Breast epithelium (tissue), 4 donors: ENCODE measurements at regions not wholly inside any gene's neighbourhood (a gene's known extent, or its start where the extent isn't known, plus 50 kb on each side); places are given as distances from the start of the nearest gene placed in this dataset.
A peak's percentile ranks its signal among the peaks of the same experiment; 100 is the strongest.

ENCODE experiments used
- DNase-seq, 2 donors: peaks; one replicate each; pipeline ENCODE4 v3.0.0-alpha.2; 2019; ENCODE audit warnings: low spot score in 2 of 2
- H3K27ac ChIP-seq, 2 donors: fragments of 200-600 bp; sonication (generic) in 1 of 2; one replicate each; pipeline ENCODE4 v1.5.1; 2016 to 2019; ENCODE audit warnings: mild to moderate bottlenecking in 1 of 2
- H3K27me3 ChIP-seq, 2 donors: fragments of 200-600 bp; sonication (generic) in 1 of 2; one replicate each; pipeline versions ENCODE4 v1.5.1 to v1.6.0; 2017 to 2019; ENCODE audit warnings: control low read depth in 1 of 2, mild to moderate bottlenecking in 1 of 2
- H3K36me3 ChIP-seq: fragments of 200-600 bp; one replicate; pipeline ENCODE4 v1.5.1; 2019
- H3K4me1 ChIP-seq, 2 donors: fragments of 200-600 bp; sonication (generic); one replicate each; pipeline ENCODE4 v1.5.1; 2016 to 2019; ENCODE audit warnings: control low read depth in 1 of 2
- H3K4me3 ChIP-seq, 3 donors: fragments of 200-600 bp; sonication (generic); 1 replicate in 2 of 3; 2 replicates in 1 of 3; pipeline ENCODE4 v1.5.1; 2016 to 2019; ENCODE audit warnings: mild to moderate bottlenecking in 3 of 3, moderate library complexity in 2 of 3
- H3K9me3 ChIP-seq, 2 donors: fragments of 200-600 bp; sonication (generic) in 1 of 2; one replicate each; pipeline ENCODE4 v1.5.1; 2016 to 2019; ENCODE audit warnings: control low read depth in 1 of 2
- CTCF ChIP-seq, 3 donors: fragments of 450-650 bp; IDR thresholded peaks; one replicate each; pipeline ENCODE4 v1.5.1; 2016 to 2017; ENCODE audit warnings: antibody characterized with exemption in 3 of 3, mild to moderate bottlenecking in 3 of 3, moderate library complexity in 3 of 3
- POLR2A ChIP-seq: fragments of 450-650 bp; IDR thresholded peaks from one replicate; pipeline ENCODE4 v1.6.1; 2016; ENCODE audit warnings: antibody characterized with exemption, mild to moderate bottlenecking, moderate library complexity
- POLR2AphosphoS5 ChIP-seq, 3 donors: sonication (generic); formaldehyde crosslinking; IDR thresholded peaks; one replicate each; pipeline ENCODE4 v1.6.1; 2017; ENCODE audit warnings: antibody characterized with exemption in 3 of 3
- intact Hi-C: fragments of 100-400 bp; cut with DNase I; formaldehyde crosslinking; loops from one replicate; pipeline ENCODE4 v1.15.1; 2023; ENCODE audit warnings: low total_unique reads

GRCh38 chr5:74243634-74244033, 396.9 kb downstream of the ENC1 start:
- Histone ChIP-seq H3K36me3 (no peaks in the 10 kb centered on the region), H3K4me1 (peaks cover 0 to 4% of the 10 kb centered on the region in 2 donors), H3K4me3 (no peak overlapping the region), H3K9me3 (no peaks in the 10 kb centered on the region), H3K27me3 (no peaks in the 10 kb centered on the region), H3K27ac (no peak overlapping the region)
- DNase-seq: no peak
- TF ChIP-seq CTCF (IDR thresholded peaks at IDR 0.05) (no peak), POLR2A (no peak), POLR2AphosphoS5 (IDR thresholded peaks at IDR 0.05) (no peak)
- intact Hi-C loops: no loop called here

- Histone ChIP-seq H3K27ac (peak overlapping the region in 1 of 2 donors; percentile 80), H3K4me3 (no peak overlapping the region), H3K4me1 (peaks cover 0 to 4% of the 10 kb centered on the region in 2 donors), H3K27me3 (no peaks in the 10 kb centered on the region), H3K9me3 (no peaks in the 10 kb centered on the region), H3K36me3 (no peaks in the 10 kb centered on the region)
- TF ChIP-seq CTCF (IDR thresholded peaks at IDR 0.05) (no peak), POLR2AphosphoS5 (IDR thresholded peaks at IDR 0.05) (no peak), POLR2A (no peak)
- intact Hi-C loops: no loop called here
- DNase-seq: no peak
Measured at GRCh38 chr5:74242516-74242915, 398.0 kb downstream of the ENC1 start.

- Histone ChIP-seq H3K36me3 (no peaks in the 10 kb centered on the region), H3K4me3 (no peak overlapping the region), H3K27me3 (no peaks in the 10 kb centered on the region), H3K9me3 (no peaks in the 10 kb centered on the region), H3K4me1 (peaks cover 0 to 4% of the 10 kb centered on the region in 2 donors), H3K27ac (peak overlapping the region; percentile 45 to 80)
- TF ChIP-seq POLR2A (no peak), CTCF (IDR thresholded peaks at IDR 0.05) (no peak), POLR2AphosphoS5 (IDR thresholded peaks at IDR 0.05) (no peak)
- intact Hi-C loops: no loop called here
- peak in 1 of 2 donors; percentile 63 for DNase-seq
Measured at GRCh38 chr5:74241751-74242140, 398.8 kb downstream of the ENC1 start.

- Histone ChIP-seq H3K27me3 (no peaks in the 10 kb centered on the region), H3K27ac (peak overlapping the region; percentile 45 to 80), H3K4me1 (peaks cover 0 to 4% of the 10 kb centered on the region in 2 donors), H3K4me3 (no peak overlapping the region), H3K9me3 (no peaks in the 10 kb centered on the region), H3K36me3 (no peaks in the 10 kb centered on the region)
- no peak for TF ChIP-seq POLR2A
- TF ChIP-seq POLR2AphosphoS5 (IDR thresholded peaks at IDR 0.05): no peak
- TF ChIP-seq CTCF (IDR thresholded peaks at IDR 0.05): no peak
- DNase-seq: peak in 1 of 2 donors; percentile 26
- intact Hi-C loops: no loop called here
Measured at GRCh38 chr5:74240783-74241750, 399.5 kb downstream of the ENC1 start.

- Histone ChIP-seq H3K4me3 (no peak overlapping the region), H3K27ac (no peak overlapping the region), H3K27me3 (no peaks in the 10 kb centered on the region), H3K9me3 (no peaks in the 10 kb centered on the region), H3K4me1 (peaks cover 0 to 4% of the 10 kb centered on the region in 2 donors), H3K36me3 (no peaks in the 10 kb centered on the region)
- intact Hi-C loops: no loop called here
- no peak for DNase-seq
- TF ChIP-seq POLR2AphosphoS5 (IDR thresholded peaks at IDR 0.05) (no peak), CTCF (IDR thresholded peaks at IDR 0.05) (no peak), POLR2A (no peak)
Measured at GRCh38 chr5:74239261-74239660, 401.3 kb downstream of the ENC1 start.
